Esophagus muscularis mucosa (tissue), 4 donors: ENCODE measurements at regions not wholly inside any gene's neighbourhood (a gene's known extent, or its start where the extent isn't known, plus 50 kb on each side); places are given as distances from the start of the nearest gene placed in this dataset.

Experiments used
- CTCF ChIP-seq, 3 experiments: fragments of 200-600 bp in 2 of 3; fragments of 450-650 bp in 1 of 3; sonication (generic) in 2 of 3; IDR thresholded peaks; one replicate each; pipeline ENCODE4 v1.5.1; 2017 to 2019; ENCODE audit warnings: antibody characterized with exemption in 3 of 3, mild to moderate bottlenecking in 2 of 3, moderate library complexity in 1 of 3
- EP300 ChIP-seq: sonication (generic); formaldehyde crosslinking; IDR thresholded peaks from one replicate; pipeline ENCODE4 v1.6.1; 2017; ENCODE audit warnings: antibody characterized with exemption
- POLR2A ChIP-seq: fragments of 450-650 bp; IDR thresholded peaks from one replicate; pipeline ENCODE4 v1.6.1; 2017; ENCODE audit warnings: antibody characterized with exemption, moderate library complexity, mild to moderate bottlenecking, low read depth
- POLR2AphosphoS5 ChIP-seq, 2 donors: sonication (generic); formaldehyde crosslinking; IDR thresholded peaks; one replicate each; pipeline ENCODE4 v1.6.1; 2017; ENCODE audit warnings: antibody characterized with exemption in 2 of 2

- no peak for TF ChIP-seq CTCF (IDR thresholded peaks at IDR 0.05)
- TF ChIP-seq POLR2A, result no peak
- no peak for TF ChIP-seq POLR2AphosphoS5 (IDR thresholded peaks at IDR 0.05)
- TF ChIP-seq EP300, result no peak
Observed at GRCh38 chr20:52016022-52016421, 175.6 kb downstream of the ZFP64 start.
